ENCODE measurements at regions not wholly inside any gene's neighbourhood (a gene's known extent, or its start where the extent isn't known, plus 50 kb on each side); places are given as distances from the start of the nearest gene placed in this dataset.

DNA sequence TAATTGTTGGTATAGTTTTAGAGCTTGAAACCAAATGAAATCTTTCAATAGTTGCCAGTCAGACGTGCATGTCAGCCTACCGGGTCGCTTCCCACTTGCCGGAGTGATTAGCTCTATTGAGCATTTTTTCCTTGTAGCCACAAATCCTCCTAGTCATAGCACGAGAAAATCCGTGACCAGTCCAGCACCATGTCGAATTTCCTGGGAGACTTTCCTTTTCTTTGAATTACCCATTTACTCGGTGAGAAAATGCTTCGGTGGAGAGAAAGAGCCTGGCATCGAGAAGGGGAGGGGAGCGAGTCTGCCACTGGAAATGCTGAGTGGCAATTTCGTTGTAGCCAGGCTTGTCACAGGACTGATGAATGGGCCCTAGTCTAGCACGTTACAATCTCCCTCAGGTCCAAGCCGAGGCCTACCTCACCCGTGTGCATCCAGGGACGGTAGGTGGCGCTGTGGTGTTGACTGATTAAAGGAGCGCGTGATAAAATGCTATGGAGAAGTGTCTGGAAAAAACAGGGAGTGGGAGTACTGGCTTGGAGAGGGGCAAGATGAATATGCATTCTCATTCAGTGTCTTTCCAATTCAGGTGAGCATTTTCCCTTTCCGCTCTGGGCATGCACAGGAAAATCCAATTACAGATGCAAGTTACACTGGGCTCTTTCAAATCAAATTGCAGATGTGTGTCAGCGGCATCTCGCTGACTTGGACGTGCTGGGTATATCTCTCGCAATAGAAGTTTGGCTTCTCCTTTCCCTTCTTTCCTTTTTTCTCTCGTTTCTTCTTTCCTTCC is 238.8 kb downstream of the EDEM1 start:
- DNase-seq (ENCODE audit: low read depth), result peak; percentile 23
- Histone ChIP-seq H3K27me3 (ENCODE audit: control insufficient read depth, insufficient read depth, low read length) (no peaks in the 10 kb centered on the region), H3K36me3 (ENCODE audit: control insufficient read depth, insufficient read depth, low read length) (no peaks in the 10 kb centered on the region), H3K4me3 (ENCODE audit: low read depth, low read length) (no peak overlapping the region)
- TF ChIP-seq CTCF (IDR thresholded peaks at IDR 0.05; ENCODE audit: insufficient read depth, low read length, poor library complexity, severe bottlenecking), result peak; percentile 88

DNA sequence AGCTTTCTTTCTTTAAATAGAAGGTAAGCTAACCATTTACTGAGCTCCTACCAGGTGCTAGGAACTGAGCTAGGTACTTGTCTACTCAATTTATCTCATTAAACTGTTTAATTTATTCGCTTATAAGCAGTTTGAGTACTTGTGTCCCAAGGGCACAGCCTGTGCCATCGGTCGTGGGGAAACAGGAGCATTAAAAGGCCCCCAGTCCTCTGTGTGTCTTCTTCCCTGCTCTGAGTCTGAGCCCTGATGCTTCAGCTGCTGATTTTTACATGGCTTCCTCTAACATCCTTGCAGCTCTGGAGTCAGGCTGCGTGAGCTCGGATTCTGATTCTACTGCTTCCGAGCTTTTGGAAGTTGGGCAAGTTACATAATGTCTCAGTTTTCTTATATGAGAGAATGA is 239.5 kb downstream of the EDEM1 start:
- TF ChIP-seq CTCF (IDR thresholded peaks at IDR 0.05; ENCODE audit: insufficient read depth, low read length, poor library complexity, severe bottlenecking), result no peak
- no peaks in the 10 kb centered on the region for H3K27me3 ChIP-seq (ENCODE audit: control insufficient read depth, insufficient read depth, low read length)
- no peak for DNase-seq (ENCODE audit: low read depth)

DNA sequence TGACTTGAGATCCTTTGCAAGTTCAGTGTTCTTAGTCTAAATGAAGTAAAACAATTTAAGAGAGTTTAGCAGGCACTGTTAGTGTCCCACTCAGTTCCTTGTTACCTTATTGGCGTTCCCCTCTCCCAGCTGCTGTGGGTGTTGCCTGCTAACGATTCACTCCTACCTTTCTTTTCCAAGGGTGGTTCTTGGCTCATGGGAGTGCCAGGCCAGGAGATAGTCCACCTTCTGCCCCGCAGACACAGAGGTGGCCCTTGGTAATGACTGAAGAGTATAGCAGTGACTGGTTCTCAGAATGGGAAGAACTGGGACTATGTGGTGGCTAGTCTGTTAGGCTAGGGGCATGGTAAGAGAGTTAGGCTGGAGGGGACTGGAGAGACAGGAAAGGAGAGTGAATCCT is 240.4 kb downstream of the EDEM1 start:
- no peak for TF ChIP-seq CTCF (IDR thresholded peaks at IDR 0.05; ENCODE audit: insufficient read depth, low read length, poor library complexity, severe bottlenecking)
- Histone ChIP-seq H3K4me3 (ENCODE audit: low read depth, low read length) (no peak overlapping the region), H3K27me3 (ENCODE audit: control insufficient read depth, insufficient read depth, low read length) (no peaks in the 10 kb centered on the region), H3K36me3 (ENCODE audit: control insufficient read depth, insufficient read depth, low read length) (no peaks in the 10 kb centered on the region)
- no peak for DNase-seq (ENCODE audit: low read depth)

More for the DNA sequence above, 239.5 kb downstream of the EDEM1 start:
- H3K36me3 ChIP-seq (ENCODE audit: control insufficient read depth, insufficient read depth, low read length), result no peaks in the 10 kb centered on the region
- H3K4me3 ChIP-seq (ENCODE audit: low read depth, low read length), result no peak overlapping the region

- TF ChIP-seq CTCF (IDR thresholded peaks at IDR 0.05; ENCODE audit: insufficient read depth, low read length, poor library complexity, severe bottlenecking), result no peak
- DNase-seq (ENCODE audit: low read depth), result peak; percentile 47
- Histone ChIP-seq H3K27me3 (ENCODE audit: control insufficient read depth, insufficient read depth, low read length) (no peaks in the 10 kb centered on the region), H3K36me3 (ENCODE audit: control insufficient read depth, insufficient read depth, low read length) (no peaks in the 10 kb centered on the region), H3K4me3 (ENCODE audit: low read depth, low read length) (no peak overlapping the region)
Measured at GRCh38 chr3:5428607-5429516, 241.4 kb downstream of the EDEM1 start.

DNA sequence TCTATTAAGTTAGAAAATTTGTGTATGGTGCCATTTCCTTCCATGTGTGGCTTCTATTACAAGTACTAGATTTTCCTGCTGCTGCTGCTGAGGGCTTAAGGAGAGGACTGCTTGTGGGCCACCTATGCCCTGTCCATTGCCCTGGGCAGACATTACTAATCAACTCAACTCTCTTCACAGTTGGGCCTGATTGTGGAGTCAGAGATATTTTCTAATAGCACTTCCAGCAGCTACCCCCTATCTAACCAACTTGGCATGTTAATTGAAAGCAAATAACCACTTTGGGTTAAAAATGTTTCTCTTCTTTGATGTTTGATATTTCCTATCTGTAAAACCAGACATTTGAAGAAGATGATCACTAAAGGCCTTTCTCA is 242.0 kb downstream of the EDEM1 start:
- Histone ChIP-seq H3K4me3 (ENCODE audit: low read depth, low read length) (no peak overlapping the region), H3K27me3 (ENCODE audit: control insufficient read depth, insufficient read depth, low read length) (no peaks in the 10 kb centered on the region), H3K36me3 (ENCODE audit: control insufficient read depth, insufficient read depth, low read length) (no peaks in the 10 kb centered on the region)
- DNase-seq (ENCODE audit: low read depth), result no peak
- TF ChIP-seq CTCF (IDR thresholded peaks at IDR 0.05; ENCODE audit: insufficient read depth, low read length, poor library complexity, severe bottlenecking), result no peak
